Islet precursor cell (in vitro differentiated cells): ENCODE measurements at regions not wholly inside any gene's neighbourhood (a gene's known extent, or its start where the extent isn't known, plus 50 kb on each side); places are given as distances from the start of the nearest gene placed in this dataset.
A peak's percentile ranks its signal among the peaks of the same experiment; 100 is the strongest.

Source experiments
- DNase-seq: peaks from one replicate; pipeline ENCODE4 v3.0.0-alpha.2; 2018

DNA sequence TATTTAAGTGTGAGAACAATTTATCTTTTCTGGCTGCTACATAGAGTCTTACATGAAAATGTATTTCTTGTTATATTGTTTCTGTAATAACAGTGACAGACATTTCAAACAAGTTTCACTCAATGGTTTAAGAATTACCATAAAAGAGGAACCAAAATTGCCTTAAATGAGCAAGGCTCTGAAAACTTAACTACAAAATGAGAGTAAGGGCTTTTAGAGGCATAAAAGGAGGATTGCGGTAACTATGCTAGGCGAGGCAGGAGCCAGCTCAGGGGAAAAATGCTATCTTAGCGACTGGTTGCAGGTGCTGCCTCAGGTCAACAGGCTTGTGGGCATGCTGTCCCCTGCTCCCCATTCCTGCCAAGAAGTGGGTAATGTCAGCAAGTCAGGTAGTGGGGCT lies 81.7 kb upstream of the MSI2 start:
- DNase-seq = no peak

DNA sequence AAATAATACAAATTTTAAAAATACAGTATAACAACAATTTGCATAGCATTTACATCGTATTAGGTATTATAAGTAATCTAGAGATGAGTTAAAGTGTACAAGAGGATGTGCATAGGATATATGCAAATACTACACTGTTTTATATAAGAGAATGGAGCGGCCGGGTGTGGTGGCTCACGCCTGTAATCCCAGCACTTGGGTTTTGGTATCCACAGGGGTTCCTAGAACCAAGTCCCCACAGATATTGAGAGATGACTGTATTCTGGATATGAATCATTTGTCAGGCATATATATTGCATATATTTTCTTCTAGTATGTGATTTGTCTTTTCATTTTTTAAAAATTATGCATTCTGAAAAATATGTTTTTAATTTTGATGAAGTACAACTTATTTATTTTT lies 77.5 kb upstream of the MSI2 start:
- no peak for DNase-seq

DNA sequence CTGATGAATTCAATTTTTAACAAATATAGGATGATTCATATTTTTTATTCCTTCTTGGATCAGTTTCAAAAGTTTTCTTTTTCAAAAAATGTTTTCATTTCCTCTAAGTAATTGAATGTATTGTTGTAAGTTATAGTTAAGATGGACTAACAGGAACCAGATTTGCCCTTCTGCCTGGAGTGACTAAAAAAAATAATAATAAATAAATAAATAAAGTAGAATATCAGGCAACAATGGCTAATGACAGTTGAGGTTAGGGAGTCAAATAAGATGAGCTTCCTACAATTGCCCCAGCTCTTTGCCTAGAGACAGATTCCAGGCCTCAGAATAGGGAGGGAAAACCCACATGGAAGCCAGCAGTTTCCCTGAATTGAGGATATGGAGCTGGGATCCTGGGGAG lies 73.7 kb upstream of the MSI2 start:
- DNase-seq = no peak

DNA sequence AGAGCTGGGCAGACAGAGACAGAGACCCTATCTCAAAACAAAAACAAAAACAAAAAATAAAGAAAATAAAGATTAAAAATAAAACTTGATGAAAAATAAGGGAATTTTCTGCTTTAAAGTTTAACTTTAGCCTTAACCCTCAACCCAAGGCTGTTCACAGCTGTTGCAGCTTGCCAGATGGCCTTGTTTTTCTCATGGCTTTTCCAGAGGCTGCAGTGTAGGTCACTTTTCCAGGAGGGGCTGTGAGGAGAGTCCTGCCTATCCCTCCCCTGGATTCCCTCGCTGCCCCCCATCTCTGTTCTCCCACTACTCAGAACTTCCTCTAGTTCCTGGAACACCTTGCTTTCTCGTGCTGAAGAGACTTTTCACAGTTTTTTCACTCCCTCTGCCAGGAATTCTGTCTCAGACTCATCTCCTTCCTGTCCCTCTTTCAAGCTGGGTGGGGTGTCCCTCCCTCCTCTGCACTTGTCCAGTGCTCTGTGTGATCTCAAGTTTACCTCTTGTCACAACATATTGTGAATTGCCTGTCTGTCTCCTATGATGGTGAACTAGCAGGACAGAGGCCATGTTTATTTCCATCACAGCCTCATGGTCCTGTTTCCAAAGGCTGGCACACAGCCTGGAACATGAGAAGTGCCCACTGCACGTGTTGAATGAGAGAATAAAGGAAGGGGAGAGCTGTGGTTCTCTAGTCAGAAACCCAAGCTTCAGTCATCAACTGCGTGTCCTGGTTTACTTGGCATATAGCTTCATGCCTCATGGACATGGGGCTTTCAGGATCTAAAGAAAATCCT lies 69.9 kb upstream of the MSI2 start:
- DNase-seq = no peak

DNA sequence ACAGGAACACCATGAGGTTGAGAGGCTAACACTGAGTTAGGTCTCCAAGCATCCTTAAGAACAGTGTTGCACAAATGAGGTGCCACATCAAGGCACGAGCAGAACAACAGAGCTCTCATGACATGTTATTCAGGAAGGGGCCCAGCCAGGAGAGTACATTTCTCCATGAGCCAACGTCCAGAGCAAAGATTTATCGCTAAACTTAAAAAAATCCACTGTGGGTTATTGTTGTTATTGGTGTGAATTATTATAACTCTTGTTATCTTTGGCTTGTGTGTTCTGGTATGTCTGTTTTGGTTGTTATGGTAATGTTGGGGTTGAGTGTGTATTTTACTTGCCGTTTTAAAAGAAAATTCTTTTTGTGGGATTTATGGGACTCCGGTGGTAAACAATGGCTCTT lies 68.9 kb upstream of the MSI2 start:
- no peak for DNase-seq

DNA sequence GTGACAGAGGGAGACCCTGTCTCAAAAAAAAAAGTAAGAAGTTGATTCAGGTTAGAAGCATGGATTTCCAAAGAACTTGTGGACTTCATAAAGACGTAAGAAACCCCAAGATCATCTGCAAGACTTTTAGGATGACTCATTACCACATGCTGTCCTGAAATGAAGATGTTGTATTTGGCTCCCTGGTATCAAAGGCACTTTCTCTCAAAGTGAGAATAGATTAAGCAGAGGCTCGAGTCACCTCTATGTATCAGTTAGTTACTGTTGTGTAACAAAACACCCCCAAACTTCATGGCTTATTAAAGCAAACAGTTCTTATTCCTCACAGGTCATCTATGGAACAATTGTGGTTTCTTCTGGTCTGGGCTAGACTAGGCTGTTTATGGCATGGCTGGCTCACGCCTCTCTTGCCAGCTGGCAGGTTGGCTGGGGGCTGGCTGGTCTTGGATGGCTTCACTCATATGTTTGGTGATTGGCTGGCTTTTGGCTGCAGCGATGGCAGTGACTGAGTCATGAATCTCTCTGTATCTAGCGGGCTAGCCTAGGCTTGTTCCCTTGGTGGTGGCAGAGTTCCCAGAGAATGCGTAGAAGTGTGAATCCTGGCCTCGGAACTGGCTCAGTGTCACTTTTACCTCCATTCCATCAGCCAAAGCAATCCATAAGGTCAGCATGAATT lies 60.4 kb upstream of the MSI2 start:
- DNase-seq = peak; percentile 28

DNA sequence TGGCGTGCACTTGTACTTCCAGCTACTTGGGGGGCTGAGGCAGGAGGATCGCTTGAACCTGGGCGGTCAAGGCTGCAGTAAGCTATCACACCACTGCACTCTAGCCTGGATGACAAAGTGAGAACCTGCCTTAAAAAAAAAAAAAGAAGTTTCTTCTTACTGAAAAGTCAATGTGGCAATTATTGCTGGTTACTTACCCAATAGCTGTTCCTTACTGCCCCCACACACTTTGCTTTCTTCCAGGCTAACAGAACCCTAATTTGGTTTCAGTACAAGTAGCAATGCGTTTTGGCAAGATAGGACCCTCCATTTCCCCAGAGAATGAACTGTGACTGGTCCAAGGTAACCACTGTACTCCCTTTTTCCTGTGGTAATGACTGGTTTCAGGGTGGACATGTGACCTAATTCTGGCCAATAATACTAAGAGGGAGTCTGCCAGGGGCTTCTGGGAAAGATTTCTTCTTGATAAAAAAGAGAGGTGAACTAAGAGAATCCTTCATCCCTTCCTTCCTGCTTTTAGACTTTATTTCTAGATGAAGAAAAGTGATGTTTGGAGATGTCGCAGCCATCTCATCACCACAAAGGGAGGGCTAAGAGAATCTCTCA lies 58.8 kb upstream of the MSI2 start:
- peak; percentile 14 for DNase-seq

DNA sequence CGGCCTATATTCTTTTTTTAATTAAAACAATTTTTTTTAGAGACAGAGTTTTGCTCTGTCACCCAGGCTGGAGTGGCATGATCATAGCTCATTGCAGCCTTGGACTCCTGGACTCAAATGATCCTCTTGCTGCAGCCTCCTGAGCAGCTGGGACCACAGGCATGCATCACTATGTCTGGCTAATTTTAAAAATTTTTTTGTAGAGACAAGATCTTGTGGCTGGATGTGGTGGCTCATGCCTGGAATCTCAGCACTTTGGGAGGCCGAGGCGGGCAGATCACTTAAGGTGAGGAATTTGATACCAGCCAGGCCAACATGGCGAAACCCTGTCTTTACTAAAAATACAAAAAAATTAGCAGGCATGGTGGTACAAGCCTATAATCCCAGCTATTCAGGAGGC lies 54.8 kb upstream of the MSI2 start:
- DNase-seq = peak; percentile 46

DNA sequence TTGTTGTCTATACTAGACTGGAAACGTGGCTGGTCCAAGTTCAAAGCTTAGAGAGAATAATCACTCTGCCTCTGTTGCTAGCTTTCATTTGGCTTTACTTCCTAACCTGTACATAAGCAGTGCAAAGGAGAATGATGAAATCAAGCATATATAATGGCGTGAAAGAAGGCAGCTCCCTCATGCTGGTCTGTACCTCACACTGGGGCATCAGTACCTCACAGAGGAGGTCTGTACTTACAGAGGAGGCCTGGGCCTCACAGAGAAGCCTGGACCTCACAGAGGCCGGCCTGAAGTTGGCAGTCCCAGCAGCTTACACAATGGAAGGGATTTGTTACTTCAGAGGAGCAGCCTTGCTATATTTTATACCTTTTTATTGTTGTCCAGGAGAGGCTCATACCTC lies 53.3 kb upstream of the MSI2 start:
- peak; percentile 50 for DNase-seq
